GM21717 (cell line): ENCODE measurements at regions not wholly inside any gene's neighbourhood (a gene's known extent, or its start where the extent isn't known, plus 50 kb on each side); places are given as distances from the start of the nearest gene placed in this dataset.

Experiments used
- ATAC-seq: cut with Tn5 transposase; IDR thresholded peaks from one replicate; pipeline ENCODE4 v1.9.1; 2021; ENCODE audit warnings: mild to moderate bottlenecking, moderate library complexity; ENCODE audit not compliant: unreplicated experiment

DNA sequence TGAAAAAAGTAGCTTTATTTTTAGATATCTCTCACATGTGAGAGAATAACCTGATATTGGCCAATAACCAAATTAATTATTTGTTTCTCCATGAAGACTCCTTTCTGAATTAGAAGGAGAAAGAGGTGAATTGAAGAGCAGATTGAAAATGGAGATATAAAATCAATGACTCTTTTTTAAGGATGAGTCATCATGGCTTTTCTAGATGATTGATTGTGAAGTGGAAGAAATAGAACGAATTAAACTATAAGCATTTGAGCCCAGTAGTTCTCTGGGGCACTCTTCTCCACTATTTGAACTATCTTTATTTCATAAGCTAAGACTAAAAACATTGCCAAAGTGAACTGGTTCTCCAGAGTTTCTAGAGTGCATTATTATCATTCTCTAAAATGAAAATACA lies 137.2 kb upstream of the EDNRA start:
- ATAC-seq = no peak

DNA sequence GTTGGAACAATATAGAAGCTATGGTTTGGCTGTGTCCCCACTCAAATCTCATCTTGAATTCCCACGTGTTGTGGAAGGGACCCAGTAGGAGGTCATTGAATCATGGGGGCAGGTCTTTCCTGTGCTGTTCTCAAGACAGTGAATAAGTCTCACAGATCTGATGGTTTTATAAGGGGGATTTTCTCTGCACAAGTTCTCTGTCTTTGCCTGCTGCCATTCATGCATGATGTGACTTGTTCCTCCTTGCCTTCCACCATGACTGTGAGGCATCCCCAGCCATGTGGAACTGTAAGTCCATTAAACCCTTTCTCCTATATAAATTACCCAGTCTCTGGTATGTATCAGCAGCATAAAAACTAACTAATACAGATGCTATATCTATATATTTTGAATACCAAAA lies 135.2 kb upstream of the EDNRA start:
- ATAC-seq = no peak

DNA sequence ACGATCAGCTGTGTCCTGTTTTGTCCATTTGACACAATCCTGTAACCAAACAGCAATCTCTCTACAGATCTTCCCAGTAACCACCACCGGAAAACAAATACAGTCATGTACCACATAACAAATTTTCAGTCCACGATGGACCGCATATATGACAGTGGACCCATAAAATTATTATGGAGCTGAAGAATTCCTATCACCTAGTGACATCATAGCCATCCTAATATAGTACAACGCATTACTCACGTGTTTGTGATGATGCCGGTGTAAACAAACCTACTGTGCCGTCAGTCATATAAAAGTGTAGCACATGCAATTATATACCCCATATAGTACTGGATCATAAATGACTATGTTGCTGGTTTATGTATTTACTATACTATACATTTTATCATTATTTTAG lies 133.7 kb upstream of the EDNRA start:
- no peak for ATAC-seq

DNA sequence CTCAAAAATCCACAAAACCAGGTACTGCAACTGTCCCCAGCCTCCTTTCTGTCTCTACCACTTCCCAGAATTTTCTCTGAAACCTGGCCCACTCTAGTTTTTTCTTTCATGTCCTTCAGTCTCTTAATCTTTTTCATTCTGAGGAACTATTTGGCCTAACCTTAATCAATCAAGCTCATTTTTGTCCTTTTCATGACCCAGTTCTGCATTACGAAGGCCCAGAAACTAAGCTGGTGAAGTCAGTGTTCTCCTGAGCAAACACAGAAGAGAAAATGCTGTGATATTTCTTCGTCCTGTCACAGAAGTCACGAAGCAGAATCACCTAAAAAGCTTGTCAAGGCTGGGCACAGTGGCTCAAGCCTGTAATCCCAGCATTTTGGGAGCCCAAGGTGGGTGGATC lies 131.7 kb upstream of the EDNRA start:
- no peak for ATAC-seq

DNA sequence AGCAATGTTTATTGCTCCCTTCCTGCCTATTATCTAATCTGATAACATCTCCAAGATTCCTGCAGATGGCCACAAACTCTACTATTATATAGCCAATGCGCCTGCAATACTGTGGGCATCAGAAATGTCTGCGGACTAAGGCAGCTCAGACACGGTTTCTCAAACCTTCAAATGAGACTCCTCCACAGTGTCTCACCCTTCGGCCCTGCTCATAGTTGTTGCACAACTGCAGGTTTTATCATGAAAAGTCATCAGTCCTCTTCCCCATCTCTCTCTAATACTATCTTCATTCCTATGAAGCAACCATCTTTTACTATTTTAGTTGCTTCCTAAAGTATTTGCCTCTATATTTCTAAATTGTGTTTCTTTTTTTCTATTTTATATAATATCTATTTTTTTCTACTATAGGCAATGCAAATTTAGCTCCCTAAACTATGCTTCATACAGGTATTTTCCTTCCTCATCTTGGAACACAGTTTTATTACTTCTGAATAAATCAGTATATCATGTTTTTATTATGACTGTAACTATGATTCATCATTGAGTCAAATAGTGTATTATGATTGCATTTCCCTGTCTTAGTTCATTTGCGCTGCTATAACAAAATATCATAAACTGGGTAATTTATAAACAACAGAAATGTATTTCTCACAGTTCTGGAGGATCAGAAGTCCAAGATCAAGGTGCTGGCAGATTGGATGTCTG lies 129.7 kb upstream of the EDNRA start:
- no peak for ATAC-seq

DNA sequence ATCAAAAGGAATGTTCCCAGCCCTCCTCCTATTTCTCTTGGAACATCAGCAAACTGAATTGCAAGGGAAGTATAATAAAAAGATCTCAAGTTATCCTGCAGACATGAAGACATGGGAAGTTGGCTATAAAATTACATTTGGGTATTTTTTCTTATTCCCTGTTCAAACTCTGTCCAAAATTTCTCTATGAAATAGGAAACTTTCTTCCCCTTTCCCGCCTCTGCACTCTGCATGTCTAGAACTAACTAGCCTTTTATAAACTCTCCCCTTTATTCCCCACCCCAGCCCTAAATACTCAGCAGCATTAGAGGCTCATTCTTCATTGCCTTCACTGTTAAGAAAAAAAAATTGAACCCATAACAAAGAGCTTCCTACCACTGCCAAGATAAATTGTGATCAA lies 126.7 kb upstream of the EDNRA start:
- ATAC-seq = no peak

DNA sequence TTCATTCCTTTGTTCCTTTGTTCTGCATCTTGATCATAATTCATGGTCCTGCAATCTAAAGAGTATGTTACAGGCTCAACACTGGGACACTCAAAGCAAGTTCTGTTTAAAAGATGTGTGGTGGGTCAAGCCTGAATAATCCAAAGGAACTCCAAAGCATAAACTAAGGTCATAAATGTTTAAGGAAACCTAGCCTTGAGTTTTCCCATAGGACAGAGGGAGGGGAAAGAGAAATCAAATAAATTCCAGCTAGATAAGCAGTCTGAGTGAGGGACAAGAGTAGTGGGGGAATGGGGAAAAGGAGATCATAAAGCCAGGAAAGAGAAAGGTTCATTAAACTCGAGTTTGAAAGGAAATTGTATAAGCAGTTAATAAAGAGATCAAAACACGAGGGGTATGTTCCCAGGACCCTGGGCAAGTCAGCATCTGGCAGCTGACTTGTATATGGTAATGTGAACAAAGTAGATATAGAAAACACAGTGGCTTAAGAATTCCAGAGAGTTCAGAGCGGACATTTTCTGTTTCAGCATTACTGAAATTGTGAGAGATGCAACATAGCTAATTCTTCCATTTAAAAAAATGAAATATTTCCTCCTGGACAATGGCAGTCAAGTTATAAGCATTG lies 125.8 kb upstream of the EDNRA start:
- ATAC-seq = no peak

DNA sequence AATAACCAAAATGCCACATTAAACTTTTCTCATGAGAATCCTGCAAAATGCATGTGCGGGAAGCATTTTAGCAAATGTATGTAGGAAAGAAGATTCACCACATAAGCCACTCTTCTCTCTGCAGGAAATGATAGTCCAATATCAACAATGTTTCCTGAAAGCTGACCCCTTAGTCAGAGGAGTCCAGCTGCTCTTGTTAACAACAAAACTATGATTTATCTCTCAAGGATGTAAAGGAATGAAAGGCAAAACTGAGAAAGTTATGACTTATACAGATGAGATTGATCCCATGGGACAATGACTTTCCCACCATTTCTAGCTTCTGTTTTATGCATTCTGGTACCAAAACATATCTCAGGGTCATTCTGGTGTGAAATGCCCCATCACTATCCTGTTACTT lies 125.0 kb upstream of the EDNRA start:
- ATAC-seq = no peak

DNA sequence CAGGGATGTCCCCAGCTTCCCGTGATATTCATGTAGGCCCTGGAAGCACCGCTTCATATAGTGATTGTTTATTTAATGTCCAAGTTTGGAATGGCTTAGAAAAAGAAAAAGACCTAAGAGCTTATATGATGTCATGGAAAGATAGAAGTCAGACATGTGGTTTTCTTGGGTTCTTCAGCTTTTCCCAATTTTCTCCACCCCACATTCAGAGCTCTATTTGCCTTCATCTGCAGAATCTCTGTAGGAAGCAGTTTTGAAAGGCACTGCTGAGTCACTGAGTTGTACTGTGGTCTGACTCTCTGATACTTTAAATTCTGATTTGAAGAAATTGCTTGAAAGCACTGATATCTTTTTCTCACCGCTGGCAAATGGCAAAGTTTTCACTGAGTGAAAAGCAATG lies 120.6 kb upstream of the EDNRA start:
- no peak for ATAC-seq

DNA sequence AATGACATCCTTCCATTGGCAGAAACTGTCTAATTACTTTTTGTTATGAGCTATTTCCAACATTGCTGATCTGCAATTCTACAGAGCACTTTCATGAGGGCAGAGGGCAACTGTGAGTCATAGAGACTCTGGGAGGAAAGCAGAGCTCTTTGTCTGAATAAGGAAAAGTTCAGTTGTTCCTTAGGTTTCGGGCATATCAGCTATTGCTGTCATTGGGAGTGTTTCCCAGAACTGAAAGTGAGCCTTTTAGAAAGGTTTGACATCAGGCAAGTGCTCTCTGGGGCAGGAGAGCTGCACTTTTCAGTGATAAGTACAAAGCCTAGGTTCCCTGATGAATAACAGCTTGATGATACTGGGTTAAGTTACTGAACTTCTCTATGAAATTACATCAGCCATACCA lies 119.2 kb upstream of the EDNRA start:
- ATAC-seq = no peak

DNA sequence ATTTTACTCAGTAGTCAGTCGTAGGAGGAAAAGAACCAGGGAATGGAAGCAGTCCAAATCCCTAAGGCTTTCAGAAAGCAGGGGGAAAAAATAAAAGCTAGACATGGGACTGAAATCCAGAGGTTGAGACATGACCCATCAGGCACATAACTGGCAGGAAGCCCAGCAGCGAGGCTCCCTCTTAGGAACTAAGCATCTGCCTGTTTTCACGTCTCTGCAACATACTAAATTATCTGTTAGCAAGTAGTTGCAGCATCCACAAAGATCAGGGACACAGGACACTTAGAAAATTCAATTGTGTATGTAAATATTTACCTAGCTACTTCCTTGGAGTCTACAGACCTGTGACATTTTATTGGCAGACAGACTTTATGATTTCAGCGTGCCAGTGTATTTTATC lies 118.0 kb upstream of the EDNRA start:
- ATAC-seq = no peak

DNA sequence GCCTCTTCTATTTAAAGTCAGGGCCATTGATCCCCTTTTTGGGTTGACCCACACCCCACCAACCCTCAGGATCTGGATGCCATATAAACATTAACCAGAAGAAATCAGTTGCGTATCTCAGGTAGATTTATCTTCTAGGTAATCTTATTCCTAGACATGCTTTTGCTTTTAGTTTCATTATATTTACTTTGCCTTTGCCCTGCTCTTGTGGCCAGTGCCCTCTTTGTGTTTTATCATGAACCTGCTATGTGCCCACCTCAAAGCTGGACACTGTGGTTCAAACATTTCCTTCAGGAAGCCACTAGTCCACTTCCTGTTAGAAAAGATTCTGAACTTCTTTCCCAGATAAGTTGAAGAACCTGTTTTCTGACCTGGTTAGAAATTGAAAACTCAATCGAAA lies 117.4 kb upstream of the EDNRA start:
- no peak for ATAC-seq

DNA sequence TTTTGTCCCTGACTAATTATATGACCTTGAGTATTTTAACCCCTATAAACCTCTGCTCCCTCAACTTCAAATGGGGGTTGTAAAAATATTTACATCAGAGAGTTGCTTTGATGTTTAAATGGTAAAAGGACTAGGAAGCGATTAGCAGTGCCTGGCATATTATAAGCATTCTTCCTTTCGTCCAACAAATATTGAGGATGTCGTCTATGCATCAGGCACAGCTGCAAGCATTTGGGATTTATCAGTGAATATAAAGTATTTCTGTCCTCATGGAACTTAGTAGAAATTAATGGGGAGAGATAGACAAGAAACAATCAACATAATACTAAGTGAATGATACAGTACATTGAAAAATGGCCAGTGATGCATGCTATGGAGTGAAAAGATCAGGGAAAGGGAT lies 115.5 kb upstream of the EDNRA start:
- ATAC-seq = no peak

DNA sequence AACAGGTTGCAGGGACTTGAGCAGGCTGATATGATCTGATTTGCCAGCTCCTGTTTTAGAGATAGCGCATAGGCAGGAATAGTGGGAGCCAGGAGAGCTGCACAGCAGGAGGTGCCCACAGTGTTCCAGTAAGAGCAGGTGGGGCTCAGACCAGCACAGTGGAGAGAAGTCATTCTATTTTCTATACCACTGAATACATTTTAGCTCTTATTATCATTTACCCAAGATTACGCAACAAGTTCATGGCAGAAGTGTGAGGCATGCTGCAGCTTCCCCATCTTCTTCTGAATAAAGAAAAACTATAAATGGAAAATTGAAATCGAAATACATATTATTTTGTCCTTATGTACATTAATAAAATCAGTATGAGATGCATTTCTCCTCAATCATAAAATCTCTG lies 114.7 kb upstream of the EDNRA start:
- ATAC-seq = no peak

DNA sequence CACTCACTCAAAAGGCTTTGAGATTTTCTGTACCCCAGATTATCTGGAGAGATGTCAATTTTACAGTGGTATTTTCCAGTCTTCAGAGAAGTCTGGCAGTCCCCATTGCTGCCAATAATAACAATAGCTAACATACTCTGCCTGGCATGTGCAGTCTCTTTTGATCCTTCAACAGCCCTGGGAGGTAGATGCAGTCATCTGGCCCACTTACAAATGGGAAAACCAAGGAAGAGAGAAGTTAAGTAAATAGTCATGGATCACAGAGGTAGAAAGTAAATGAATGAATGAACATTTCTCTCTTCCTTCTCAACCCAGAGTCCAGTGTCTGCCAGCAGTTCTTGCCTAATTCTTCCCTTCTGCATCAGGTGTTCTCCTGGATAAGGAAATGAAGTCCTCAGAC lies 113.0 kb upstream of the EDNRA start:
- no peak for ATAC-seq

DNA sequence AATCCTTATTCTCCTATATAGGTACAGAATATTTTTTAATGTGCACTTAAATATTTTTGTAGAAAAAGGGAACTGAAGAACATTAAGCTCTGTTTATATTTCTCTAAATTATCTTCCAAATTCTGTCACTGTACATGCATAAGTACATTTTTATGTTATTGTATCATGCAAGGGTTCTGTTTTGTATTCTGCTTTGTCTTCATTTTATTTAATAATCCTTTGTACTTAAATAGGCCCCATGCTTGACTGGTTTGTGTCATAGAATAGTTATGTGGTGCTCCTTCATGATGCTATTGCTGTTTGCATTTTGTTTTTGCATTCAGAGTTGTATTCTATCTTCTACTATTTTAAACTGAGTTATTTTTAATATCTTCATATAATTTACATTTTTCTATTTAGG lies 111.9 kb upstream of the EDNRA start:
- no peak for ATAC-seq

DNA sequence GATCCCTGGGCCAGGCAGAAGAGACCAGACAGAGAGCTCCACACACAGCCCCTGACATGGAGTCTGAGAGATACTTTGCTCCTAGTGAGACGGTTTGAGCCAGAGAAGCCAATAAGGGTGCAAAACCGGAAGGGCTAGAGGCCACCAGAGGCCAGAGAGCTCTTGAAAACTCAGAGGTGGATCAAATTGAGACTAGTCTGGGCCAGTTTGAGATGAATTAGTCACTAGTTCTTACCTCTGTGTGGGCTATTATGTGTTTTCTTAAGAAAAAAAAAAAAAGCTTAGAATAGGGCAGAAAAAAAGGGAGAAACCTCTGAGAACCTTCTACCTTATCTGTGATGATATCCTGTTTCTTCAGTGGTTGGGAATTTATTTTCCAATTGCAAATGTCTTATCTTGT lies 110.4 kb upstream of the EDNRA start:
- ATAC-seq = no peak

DNA sequence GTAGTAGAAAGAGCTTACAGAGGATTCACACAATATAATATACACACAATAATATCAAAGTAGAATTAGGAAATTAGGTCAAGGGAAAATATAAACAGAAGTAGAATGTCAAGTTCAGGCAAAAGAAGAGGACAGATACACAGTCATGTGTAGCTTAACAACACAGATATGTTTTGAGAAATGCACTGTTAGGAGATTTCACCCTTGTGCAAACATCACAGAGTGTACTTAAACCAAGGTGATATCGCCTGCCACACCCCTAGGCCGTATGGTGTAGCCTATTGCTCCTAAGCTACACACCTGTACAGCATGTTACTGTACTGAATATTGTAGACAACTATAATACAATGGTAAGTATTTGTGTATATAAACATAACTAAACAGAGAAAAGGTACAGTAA lies 110.0 kb upstream of the EDNRA start:
- no peak for ATAC-seq

DNA sequence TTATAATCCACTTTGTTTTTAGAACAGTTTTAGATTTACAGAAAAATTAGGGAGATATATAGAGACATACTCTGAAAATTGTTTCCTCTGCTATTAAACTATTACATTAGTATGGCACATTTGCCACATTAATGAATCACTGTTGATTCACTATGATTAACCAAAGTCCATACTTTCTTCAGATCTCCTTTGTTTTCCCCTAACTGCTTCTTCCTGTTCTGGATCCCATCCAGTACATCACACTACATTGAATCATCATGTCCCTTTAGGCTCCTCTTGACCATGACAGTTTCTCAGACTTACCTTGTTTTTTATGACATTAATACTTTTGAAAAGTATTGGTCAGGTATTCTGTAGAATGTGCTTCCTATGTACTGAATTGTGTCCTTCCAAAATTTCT lies 109.2 kb upstream of the EDNRA start:
- no peak for ATAC-seq

DNA sequence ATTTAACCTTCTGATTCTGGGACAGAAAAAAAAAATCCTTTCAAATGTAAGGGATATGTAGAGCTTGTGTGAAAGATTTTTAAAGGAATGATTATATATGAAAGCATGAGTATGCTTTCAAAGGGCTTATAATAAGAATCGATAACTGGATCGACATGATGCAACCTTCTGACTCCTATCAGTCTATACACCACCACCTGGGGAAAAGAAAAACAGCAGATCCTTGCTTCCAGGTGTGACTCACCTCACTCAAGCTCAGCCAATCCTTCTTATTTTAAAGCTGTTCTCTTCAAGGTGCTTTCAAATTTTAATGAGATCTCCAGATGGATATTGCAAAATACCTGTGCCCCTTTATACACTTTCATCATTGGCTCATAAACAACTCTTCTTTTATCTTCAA lies 102.1 kb upstream of the EDNRA start:
- ATAC-seq = no peak

DNA sequence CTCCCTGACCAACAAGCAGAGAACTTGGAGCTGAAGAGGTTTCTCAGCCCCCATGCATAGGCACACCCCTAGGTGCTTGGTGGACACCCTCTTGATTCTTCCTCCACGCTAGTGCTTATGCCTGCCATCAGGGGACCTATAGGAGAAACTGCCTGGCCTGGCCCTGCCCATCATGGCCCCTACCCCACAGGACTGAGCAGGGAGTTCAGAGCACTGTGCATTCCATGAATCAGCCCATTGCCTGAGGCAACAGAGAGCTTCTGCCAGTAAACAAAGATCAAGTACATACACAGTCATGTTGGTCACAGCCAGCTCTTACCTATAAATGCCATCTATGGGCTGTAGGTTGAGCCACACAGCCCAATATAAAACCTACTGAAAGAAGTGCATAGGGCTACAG lies 99.1 kb upstream of the EDNRA start:
- no peak for ATAC-seq

DNA sequence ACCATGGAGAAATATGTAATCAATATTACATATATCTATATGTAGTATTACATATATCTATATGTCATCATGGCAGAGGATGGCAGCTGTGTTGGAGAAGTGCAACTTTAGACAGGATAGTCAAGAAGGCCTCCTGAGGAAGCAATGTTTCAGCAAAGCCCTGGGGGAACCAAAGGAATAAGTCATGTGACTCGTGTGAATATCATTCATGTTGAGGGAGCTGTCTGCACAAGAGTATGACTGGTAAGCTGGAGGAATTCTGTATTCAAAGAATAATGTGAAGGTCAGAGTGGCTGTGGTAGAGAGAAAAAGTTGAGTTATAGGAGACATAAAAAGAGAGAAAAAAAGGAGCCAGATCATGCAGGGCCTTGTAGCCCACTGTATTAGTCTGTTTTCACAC lies 92.9 kb upstream of the EDNRA start:
- no peak for ATAC-seq

DNA sequence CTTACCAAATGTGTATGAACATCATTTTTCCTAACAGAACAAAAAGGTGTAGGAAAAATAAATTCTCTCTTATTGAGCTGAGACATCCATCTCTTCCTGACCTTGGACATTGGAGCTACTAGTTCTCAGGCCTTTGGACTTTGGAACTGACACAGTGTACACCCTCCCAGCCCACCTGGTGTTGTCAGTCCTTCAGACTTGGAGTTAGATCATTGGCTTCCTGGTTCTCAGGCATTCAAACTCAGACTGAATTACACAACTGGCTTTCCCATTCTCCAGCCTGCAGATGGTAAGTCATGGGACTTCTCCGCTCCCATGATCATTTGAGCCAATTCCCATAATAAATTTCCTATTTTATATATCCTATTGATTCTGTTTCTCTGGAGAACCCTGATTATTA lies 84.8 kb upstream of the EDNRA start:
- ATAC-seq = no peak
